H1 (cell line): ENCODE measurements at regions not wholly inside any gene's neighbourhood (a gene's known extent, or its start where the extent isn't known, plus 50 kb on each side); places are given as distances from the start of the nearest gene placed in this dataset.

Source experiments
- RAD21 ChIP-seq, 2 experiments: IDR thresholded peaks in 1 of 2; conservative IDR thresholded peaks in 1 of 2; 2 replicates each; pipeline ENCODE4 v1.6.1; 2011; ENCODE audit warnings: low read depth in 2 of 2, low read length in 2 of 2, improper control_type of control experiment in 1 of 2, inconsistent platforms in 1 of 2, mild to moderate bottlenecking in 1 of 2, moderate library complexity in 1 of 2
- TAF7 ChIP-seq: optimal IDR thresholded peaks from 2 replicates; pipeline ENCODE3; 2011; ENCODE audit warnings: low read depth, mild to moderate bottlenecking, inconsistent platforms, low read length, moderate library complexity, borderline replicate concordance

DNA sequence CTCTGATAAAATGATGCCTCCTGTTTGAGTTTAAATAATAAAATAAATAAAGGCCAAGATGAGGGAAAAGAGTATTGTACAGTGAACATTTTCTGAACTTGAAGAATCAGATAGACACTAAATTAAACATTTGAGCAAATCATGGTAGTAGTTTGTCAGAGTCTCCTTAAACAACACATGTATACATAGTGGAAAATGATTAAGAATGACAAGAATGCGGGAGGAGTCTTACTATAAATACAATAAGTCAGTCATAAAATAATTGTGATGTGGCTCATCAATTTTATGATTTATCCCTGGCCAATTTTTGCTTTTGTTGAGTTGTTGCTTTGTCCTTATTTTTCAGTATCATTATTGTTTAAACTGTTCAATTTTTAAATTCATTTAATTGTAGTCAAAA is 158.0 kb upstream of the TMC3 start (continued):
- no peak for TF ChIP-seq TAF7
- no peak for TF ChIP-seq RAD21 (IDR thresholded peaks at IDR 0.05 in 1 of 2, conservative IDR thresholded peaks at IDR 0.05 in 1 of 2; ENCODE audit: low read depth in 2 of 2, low read length in 2 of 2)
- TF ChIP-seq, all 59 proteins: peak for 0
